Thyroid gland (tissue), 4 donors: ENCODE measurements at regions not wholly inside any gene's neighbourhood (a gene's known extent, or its start where the extent isn't known, plus 50 kb on each side); places are given as distances from the start of the nearest gene placed in this dataset.

Source experiments
- CTCF ChIP-seq, 6 experiments: fragments of 200-600 bp in 3 of 6; fragments of 450-650 bp in 3 of 6; sonication (generic) in 3 of 6; IDR thresholded peaks; one replicate each; pipeline ENCODE4 v1.5.1; 2016 to 2019; ENCODE audit warnings: antibody characterized with exemption in 6 of 6, mild to moderate bottlenecking in 2 of 6, inconsistent platforms in 1 of 6, moderate library complexity in 1 of 6
- POLR2A ChIP-seq, 2 donors: fragments of 450-650 bp; IDR thresholded peaks; one replicate each; pipeline ENCODE4 v1.6.1; 2017; ENCODE audit warnings: antibody characterized with exemption in 2 of 2, mild to moderate bottlenecking in 2 of 2, moderate library complexity in 1 of 2

- TF ChIP-seq CTCF (IDR thresholded peaks at IDR 0.05) (no peak), POLR2A (IDR thresholded peaks at IDR 0.05) (no peak)
Observed at GRCh38 chr2:62424899-62425298, 81.1 kb downstream of the TMEM17 start.
